ENCODE measurements at regions not wholly inside any gene's neighbourhood (a gene's known extent, or its start where the extent isn't known, plus 50 kb on each side); places are given as distances from the start of the nearest gene placed in this dataset.
A peak's percentile ranks its signal among the peaks of the same experiment; 100 is the strongest.

GRCh38 chr21:25360593-25360992 lies 246.7 kb downstream of the MRPL39 start:
- no peak overlapping the region for H3K27ac Mint-ChIP-seq
- no peaks in the 10 kb centered on the region for H3K36me3 Mint-ChIP-seq
- CTCF ChIA-PET = interaction anchor here (1.7 to 2.5 kb wide), 3 partner anchors 8 to 25 kb away, joined by 4 to 8 read pairs (median 8); no protein-coding TSS in a partner anchor
- no peaks in the 10 kb centered on the region for H3K9me3 Mint-ChIP-seq (ENCODE audit: low read depth)
- peaks cover 2% of the 10 kb centered on the region for H3K27me3 Mint-ChIP-seq
- DNase-seq = no peak
- H3K4me3 Mint-ChIP-seq = no peak overlapping the region
- ATAC-seq = no peak
- peaks cover 3% of the 10 kb centered on the region for H3K4me1 Mint-ChIP-seq

DNA sequence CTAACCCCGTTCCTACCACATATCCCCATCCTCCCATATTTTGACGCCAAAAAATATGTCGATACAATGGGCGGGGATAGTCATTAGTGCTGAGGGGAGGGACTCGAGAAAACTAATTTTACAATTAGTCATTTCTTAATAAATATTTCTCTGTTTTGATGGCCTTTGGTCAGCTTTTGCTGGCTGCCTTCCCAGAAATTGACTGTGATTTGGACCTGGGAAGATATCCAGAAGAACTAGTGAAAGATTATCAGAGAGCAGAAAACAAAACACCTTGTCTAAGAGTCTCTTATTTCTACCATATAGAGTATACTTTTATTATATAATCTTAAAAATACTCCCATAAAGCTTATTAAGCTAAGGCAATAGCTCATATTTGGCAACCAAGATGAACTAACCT lies 247.6 kb downstream of the MRPL39 start:
- DNase-seq = no peak
- Mint-ChIP-seq H3K9me3 (ENCODE audit: low read depth) (no peaks in the 10 kb centered on the region), H3K27me3 (peaks cover 5% of the 10 kb centered on the region), H3K27ac (no peak overlapping the region), H3K36me3 (no peaks in the 10 kb centered on the region), H3K4me3 (no peak overlapping the region), H3K4me1 (peaks cover 3% of the 10 kb centered on the region)
- no peak for ATAC-seq
- CTCF ChIA-PET = interaction anchor here (1.7 to 2.5 kb wide), 2 partner anchors 9 to 10 kb away, joined by 4 to 8 read pairs; no protein-coding TSS in a partner anchor

- no peaks in the 10 kb centered on the region for H3K9me3 Mint-ChIP-seq (ENCODE audit: low read depth)
- no peak overlapping the region for H3K27ac Mint-ChIP-seq
- CTCF ChIA-PET = interaction anchor here (0.8 to 1.4 kb wide), 5 partner anchors 10 to 36 kb away, joined by 3 to 8 read pairs (median 3); no protein-coding TSS in a partner anchor
- H3K4me1 Mint-ChIP-seq = no peaks in the 10 kb centered on the region
- no peaks in the 10 kb centered on the region for H3K36me3 Mint-ChIP-seq
- ATAC-seq (peak; percentile 39), DNase-seq (peak; percentile 54)
- H3K4me3 Mint-ChIP-seq = no peak overlapping the region
- peaks cover 7% of the 10 kb centered on the region for H3K27me3 Mint-ChIP-seq
Measured at GRCh38 chr21:25350056-25350455, 257.2 kb downstream of the MRPL39 start.

DNA sequence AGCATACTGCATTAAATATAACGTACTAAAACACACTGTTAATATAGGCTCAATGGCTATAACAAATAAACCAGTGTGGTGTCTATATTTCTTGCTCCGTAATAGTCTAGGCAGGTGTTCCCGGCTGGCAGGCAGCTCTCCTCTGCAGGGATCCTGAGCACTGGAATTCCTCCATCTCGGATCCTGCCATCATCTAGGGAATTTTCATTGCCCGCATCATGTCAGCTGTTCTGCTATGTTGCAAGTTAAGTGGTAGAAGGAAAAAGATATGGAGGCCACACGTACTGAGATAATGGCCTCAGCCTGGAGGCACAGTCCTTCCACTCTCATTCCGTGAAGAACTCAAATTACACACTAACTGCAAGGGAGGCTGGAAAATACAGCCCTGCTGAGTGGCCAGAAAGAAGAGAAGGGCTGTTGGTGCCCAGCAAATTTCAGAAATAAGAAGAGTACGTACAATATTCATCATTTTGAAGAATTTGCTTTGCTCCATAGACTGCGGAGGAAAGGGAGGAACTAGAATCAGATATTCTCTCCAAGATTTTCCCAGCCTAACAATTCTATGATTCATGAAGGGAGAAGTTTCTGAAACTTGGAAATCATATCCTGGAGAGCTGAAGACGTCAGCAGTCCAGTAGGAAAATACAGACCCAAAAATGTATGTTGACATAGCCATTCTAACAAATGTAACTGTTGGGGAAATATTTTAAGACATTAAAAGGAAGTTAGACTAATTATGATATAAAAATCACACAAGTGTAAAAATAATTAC lies 263.3 kb downstream of the MRPL39 start:
- H3K4me1 Mint-ChIP-seq = no peaks in the 10 kb centered on the region
- H3K27ac Mint-ChIP-seq = no peak overlapping the region
- no peak for DNase-seq

DNA sequence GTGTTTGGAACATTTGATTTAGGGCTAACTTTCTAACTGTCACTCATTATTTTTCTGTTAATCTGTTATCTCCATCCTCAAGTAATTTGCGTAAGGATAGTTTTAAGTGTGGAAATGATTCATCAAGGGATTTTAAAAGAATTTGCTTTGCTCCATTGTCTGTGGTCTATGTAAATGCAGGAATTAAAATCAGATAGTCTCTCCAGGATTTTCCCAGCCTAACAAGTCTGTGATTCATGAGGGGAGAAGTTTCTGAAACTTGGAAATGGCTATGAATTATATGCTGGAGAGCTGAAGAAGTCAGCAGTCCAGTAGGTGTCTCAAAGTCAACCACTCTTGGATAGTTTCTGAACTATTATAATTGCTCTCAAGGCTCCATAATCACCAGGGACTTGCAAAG lies 264.5 kb downstream of the MRPL39 start:
- Mint-ChIP-seq H3K27me3 (peaks cover 10% of the 10 kb centered on the region), H3K4me3 (no peak overlapping the region), H3K4me1 (no peaks in the 10 kb centered on the region), H3K9me3 (ENCODE audit: low read depth) (no peaks in the 10 kb centered on the region), H3K36me3 (no peaks in the 10 kb centered on the region), H3K27ac (no peak overlapping the region)
- no peak for DNase-seq
- ATAC-seq = no peak
- CTCF ChIA-PET = no interaction called here

More for the DNA sequence above, 263.3 kb downstream of the MRPL39 start:
- no peak for ATAC-seq
- Mint-ChIP-seq H3K27me3 (peaks cover 10% of the 10 kb centered on the region), H3K9me3 (ENCODE audit: low read depth) (no peaks in the 10 kb centered on the region), H3K4me3 (no peak overlapping the region), H3K36me3 (no peaks in the 10 kb centered on the region)
- CTCF ChIA-PET = no interaction called here

DNA sequence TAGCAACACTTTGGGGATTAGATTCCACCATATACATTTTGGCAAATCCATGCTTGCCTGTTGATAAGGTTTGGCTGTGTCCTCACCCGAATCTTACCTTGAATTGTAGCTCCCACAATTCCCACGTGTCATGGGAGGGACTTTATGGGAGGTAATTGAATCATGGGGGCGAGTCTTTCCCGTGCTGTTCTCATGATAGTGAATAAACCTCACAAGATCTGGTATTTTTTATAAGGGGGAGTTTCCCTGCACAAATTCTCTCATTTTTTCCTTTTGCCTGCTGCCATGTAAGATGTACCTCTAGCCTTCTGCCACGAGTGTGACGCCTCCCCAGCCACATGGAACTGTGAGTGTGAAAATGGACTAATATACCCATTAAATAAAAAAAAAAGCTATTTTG lies 265.3 kb downstream of the MRPL39 start:
- Mint-ChIP-seq H3K36me3 (no peaks in the 10 kb centered on the region), H3K27me3 (peaks cover 10% of the 10 kb centered on the region), H3K4me3 (no peak overlapping the region), H3K4me1 (no peaks in the 10 kb centered on the region), H3K27ac (no peak overlapping the region), H3K9me3 (ENCODE audit: low read depth) (no peaks in the 10 kb centered on the region)
- DNase-seq (no peak), ATAC-seq (no peak)
- CTCF ChIA-PET = no interaction called here

DNA sequence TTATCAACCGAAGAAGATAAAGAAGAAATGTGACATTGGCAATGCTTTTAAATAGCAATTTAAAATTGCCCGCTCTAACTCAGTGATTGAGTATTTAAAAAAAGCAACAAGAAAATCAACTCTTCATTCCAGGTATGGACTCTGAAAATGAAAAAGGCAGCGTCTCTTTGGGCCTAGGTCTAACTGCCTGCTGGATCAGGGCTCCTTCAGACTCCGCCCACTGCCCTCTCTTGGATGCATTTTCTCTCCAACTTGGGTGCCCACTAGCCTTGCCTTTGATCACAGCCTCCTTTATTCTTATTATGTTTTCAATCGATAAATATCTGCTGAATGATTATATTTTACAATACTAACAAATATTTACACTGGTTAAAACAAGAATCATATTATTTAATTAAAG lies 268.9 kb downstream of the MRPL39 start:
- no peak overlapping the region for H3K27ac Mint-ChIP-seq
- H3K27me3 Mint-ChIP-seq = peaks cover 6% of the 10 kb centered on the region
- H3K4me1 Mint-ChIP-seq = no peaks in the 10 kb centered on the region
- H3K36me3 Mint-ChIP-seq = no peaks in the 10 kb centered on the region
- DNase-seq (no peak), ATAC-seq (no peak)
- no peak overlapping the region for H3K4me3 Mint-ChIP-seq
- CTCF ChIA-PET = no interaction called here
- H3K9me3 Mint-ChIP-seq (ENCODE audit: low read depth) = no peaks in the 10 kb centered on the region

DNA sequence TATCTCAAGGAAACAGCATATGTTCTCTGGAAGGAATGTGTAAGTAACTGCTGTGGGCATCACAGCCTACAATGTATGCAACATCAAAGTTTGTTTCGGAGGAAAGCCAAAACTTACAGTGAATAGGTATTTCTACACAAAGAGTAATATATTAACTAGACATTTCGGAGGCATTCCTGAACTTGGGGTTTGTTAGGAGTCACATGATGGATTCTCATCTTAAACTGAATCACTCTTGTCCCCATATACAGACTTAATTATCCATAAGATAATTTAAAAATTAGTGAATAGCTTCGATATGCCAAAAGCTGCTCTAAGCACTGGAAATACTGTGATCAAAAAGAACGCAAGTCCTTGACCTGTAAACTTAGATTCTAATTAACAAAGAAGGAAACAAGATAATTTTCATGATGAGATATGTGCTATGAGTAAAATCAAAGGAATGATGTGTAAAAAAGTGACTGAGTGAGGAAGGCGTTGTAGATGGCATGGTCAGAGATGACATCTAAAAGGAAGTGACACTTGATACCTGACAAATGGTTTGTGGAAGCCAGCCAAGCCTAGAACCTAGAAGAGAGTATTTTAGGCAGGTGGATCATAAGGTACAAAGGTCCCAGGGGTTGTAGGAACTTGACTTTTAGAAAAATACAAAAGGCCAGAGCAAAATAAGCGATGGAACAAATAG lies 273.1 kb downstream of the MRPL39 start:
- H3K4me3 Mint-ChIP-seq = no peak overlapping the region
- CTCF ChIA-PET = no interaction called here
- no peak overlapping the region for H3K27ac Mint-ChIP-seq
- no peaks in the 10 kb centered on the region for H3K4me1 Mint-ChIP-seq
- no peaks in the 10 kb centered on the region for H3K36me3 Mint-ChIP-seq
- no peaks in the 10 kb centered on the region for H3K9me3 Mint-ChIP-seq (ENCODE audit: low read depth)
- peaks cover 5% of the 10 kb centered on the region for H3K27me3 Mint-ChIP-seq
- DNase-seq (no peak), ATAC-seq (no peak)

GRCh38 chr21:25331286-25331685 lies 276.0 kb downstream of the MRPL39 start:
- DNase-seq (no peak), ATAC-seq (no peak)
- Mint-ChIP-seq H3K9me3 (ENCODE audit: low read depth) (no peaks in the 10 kb centered on the region), H3K4me3 (no peak overlapping the region), H3K27me3 (peaks cover 5% of the 10 kb centered on the region), H3K27ac (no peak overlapping the region), H3K36me3 (no peaks in the 10 kb centered on the region), H3K4me1 (no peaks in the 10 kb centered on the region)
- CTCF ChIA-PET = interaction anchor here (0.6 kb wide), 1 partner anchor 1378 kb away, joined by 4 read pairs; no protein-coding TSS in a partner anchor

- peaks cover 5% of the 10 kb centered on the region for H3K27me3 Mint-ChIP-seq
- no peak overlapping the region for H3K27ac Mint-ChIP-seq
- CTCF ChIA-PET = no interaction called here
- no peaks in the 10 kb centered on the region for H3K9me3 Mint-ChIP-seq (ENCODE audit: low read depth)
- no peak overlapping the region for H3K4me3 Mint-ChIP-seq
- H3K4me1 Mint-ChIP-seq = no peaks in the 10 kb centered on the region
- ATAC-seq (no peak), DNase-seq (no peak)
- no peaks in the 10 kb centered on the region for H3K36me3 Mint-ChIP-seq
Measured at GRCh38 chr21:25330266-25330665, 277.0 kb downstream of the MRPL39 start.

GRCh38 chr21:25329227-25329825 lies 278.0 kb downstream of the MRPL39 start:
- Mint-ChIP-seq H3K4me1 (no peaks in the 10 kb centered on the region), H3K4me3 (no peak overlapping the region), H3K9me3 (ENCODE audit: low read depth) (no peaks in the 10 kb centered on the region), H3K27ac (no peak overlapping the region), H3K27me3 (peaks cover 5% of the 10 kb centered on the region), H3K36me3 (no peaks in the 10 kb centered on the region)
- no peak for ATAC-seq
- DNase-seq = no peak
- CTCF ChIA-PET = no interaction called here

DNA sequence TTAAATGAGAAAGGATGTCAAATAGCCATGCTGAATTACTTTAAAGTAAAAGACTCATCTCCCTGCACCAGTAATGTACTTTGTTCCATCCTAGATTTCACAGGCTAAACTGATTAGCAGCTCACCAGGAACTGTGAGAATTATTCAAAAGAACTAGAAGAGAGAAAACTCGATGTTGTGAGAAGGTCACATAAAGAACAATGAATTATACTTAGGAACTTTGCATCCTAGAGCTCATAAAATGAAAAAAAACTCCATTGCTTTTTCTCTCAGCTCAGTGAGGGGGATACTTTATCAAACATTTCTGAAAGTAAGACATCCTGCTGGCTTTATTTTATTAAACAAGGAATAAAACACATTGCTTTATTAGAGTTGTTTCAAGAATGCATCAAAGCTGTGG lies 278.5 kb downstream of the MRPL39 start:
- no peak for DNase-seq
- no peaks in the 10 kb centered on the region for H3K9me3 Mint-ChIP-seq (ENCODE audit: low read depth)
- no peaks in the 10 kb centered on the region for H3K4me1 Mint-ChIP-seq
- H3K27me3 Mint-ChIP-seq = peaks cover 5% of the 10 kb centered on the region
- H3K27ac Mint-ChIP-seq = no peak overlapping the region
- H3K4me3 Mint-ChIP-seq = no peak overlapping the region
- no peaks in the 10 kb centered on the region for H3K36me3 Mint-ChIP-seq
- no peak for ATAC-seq
- CTCF ChIA-PET = no interaction called here

DNA sequence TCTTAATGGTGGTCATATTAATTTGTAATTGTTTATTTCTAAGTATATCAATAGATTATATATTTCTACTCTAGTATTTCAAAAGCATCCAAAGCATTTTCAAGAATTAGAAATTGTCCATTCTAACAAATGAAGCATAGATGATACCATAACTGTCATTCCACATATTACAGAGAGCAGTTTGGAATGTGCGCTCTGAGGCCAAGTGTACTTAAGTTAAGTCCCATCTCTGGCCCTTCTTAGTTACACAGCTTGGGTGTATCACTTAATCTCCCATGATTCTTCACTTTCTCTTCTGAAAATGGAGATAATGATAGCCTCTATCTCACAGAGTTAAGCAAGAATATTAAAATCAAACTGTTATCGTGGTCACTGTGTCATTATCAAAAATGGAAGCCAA lies 281.1 kb downstream of the MRPL39 start:
- Mint-ChIP-seq H3K4me1 (no peaks in the 10 kb centered on the region), H3K9me3 (ENCODE audit: low read depth) (no peaks in the 10 kb centered on the region), H3K4me3 (no peak overlapping the region), H3K27ac (no peak overlapping the region), H3K27me3 (no peaks in the 10 kb centered on the region), H3K36me3 (no peaks in the 10 kb centered on the region)
- DNase-seq (no peak), ATAC-seq (no peak)
- CTCF ChIA-PET = no interaction called here

DNA sequence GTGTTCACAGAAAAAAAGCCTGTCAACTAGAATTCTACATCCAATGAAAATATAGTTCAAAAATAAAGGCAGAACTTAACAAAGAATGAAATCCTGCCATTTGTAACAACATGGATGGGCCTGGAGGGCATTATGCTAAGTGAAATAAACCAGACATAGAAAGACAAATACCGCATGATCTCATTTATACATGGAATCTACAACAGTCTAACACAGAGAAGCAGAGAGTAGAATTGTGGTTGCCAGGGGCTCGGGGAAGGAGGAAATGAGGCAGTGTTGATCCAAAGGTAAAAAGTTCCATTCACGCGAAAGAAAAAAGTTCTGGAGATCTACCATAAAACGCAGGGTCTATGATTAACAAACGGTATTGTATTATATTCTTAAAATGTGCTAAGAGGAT lies 282.6 kb downstream of the MRPL39 start:
- H3K9me3 Mint-ChIP-seq (ENCODE audit: low read depth) = no peaks in the 10 kb centered on the region
- CTCF ChIA-PET = no interaction called here
- H3K36me3 Mint-ChIP-seq = no peaks in the 10 kb centered on the region
- DNase-seq (no peak), ATAC-seq (no peak)
- no peaks in the 10 kb centered on the region for H3K27me3 Mint-ChIP-seq
- H3K27ac Mint-ChIP-seq = no peak overlapping the region
- no peaks in the 10 kb centered on the region for H3K4me1 Mint-ChIP-seq
- no peak overlapping the region for H3K4me3 Mint-ChIP-seq
